HFF-Myc (cell line): ENCODE measurements at regions not wholly inside any gene's neighbourhood (a gene's known extent, or its start where the extent isn't known, plus 50 kb on each side); places are given as distances from the start of the nearest gene placed in this dataset.

Experiments
- DNase-seq: peaks from one replicate; pipeline ENCODE4 v3.0.0-alpha.2; 2011; ENCODE audit warnings: low read depth; ENCODE audit errors: extremely low read depth
- H3K4me3 ChIP-seq: replicated peaks from 2 replicates; pipeline ENCODE4 v1.5.1; 2011; ENCODE audit warnings: low read depth, mild to moderate bottlenecking, control low read depth, low read length
- CTCF ChIP-seq: IDR thresholded peaks from 2 replicates; pipeline ENCODE4 v1.5.1; 2012; ENCODE audit warnings: mild to moderate bottlenecking, low read depth, low read length, control low read depth; ENCODE audit errors: missing control alignments

DNA sequence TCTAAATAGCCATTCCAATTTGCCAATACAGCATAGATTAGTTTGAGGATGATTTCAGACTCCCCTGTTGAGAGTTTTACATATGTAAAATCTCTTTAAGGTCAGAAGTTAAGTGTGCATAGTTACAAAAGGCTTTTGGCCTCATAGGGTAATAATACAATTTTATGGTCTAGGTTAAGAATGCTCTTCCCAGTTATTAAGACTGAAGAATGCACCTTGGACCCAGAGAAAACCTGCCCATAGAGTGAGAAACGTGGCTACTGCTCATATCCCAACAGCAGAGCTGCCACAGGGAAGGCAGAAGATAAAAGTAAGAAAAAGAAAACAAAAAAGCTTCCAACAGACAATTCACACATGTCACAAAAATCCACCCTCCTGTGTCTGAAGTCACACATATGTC is 255.9 kb downstream of the LMO4 start:
- H3K4me3 ChIP-seq, result no peak overlapping the region
- no peak for DNase-seq
- TF ChIP-seq CTCF, result no peak

DNA sequence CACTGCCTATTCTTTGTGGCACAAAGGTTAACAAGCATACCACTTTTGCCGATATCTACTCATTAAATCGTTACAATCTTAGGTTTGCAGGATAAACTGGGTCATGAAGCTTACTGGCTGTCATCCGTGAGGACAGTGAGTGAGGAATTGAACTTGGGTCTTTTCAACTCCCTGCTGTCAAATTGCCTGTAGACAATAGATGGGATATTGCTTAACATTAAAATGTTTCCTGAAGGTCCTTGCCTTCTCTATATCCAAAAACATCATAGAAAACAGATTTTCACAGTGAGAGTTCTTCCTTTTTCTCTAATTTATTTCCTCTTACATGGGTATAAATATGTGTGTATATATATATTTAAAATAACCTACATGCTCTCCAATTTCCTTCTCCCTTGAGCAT is 257.8 kb downstream of the LMO4 start:
- H3K4me3 ChIP-seq, result no peak overlapping the region
- no peak for DNase-seq
- TF ChIP-seq CTCF, result no peak

DNA sequence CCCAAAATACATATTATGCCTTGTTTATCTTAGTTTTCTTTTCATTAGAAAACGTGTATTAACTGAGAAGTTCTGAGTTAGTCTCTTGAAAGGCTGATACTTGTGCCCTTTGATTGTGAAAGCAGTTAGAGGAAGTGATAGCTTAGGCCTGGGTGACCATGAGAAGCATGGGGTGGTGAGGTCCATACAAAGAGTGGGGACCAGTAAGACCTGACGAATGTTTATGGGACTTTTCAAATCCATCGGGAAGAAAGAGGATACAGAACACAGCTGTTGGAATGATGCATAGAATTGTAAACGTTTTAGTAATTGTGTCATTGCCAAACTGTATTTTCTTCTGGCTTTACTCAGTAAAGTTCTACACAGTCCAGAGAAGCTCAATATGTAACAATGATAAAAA is 259.8 kb downstream of the LMO4 start:
- H3K4me3 ChIP-seq, result no peak overlapping the region
- TF ChIP-seq CTCF, result no peak
- no peak for DNase-seq

- DNase-seq, result no peak
These were observed 262.8 kb downstream of the LMO4 start for GRCh38 chr1:87591492-87591891.

GRCh38 chr1:87592156-87592555 is 263.5 kb downstream of the LMO4 start:
- no peak for DNase-seq
- H3K4me3 ChIP-seq, result no peak overlapping the region
- no peak for TF ChIP-seq CTCF

More at GRCh38 chr1:87591492-87591891, 262.8 kb downstream of the LMO4 start:
- TF ChIP-seq CTCF, result no peak
- H3K4me3 ChIP-seq, result no peak overlapping the region

GRCh38 chr1:87594736-87595383 is 266.2 kb downstream of the LMO4 start:
- no peak for TF ChIP-seq CTCF
- no peak overlapping the region for H3K4me3 ChIP-seq
- no peak for DNase-seq

GRCh38 chr1:87595384-87595781 is 266.7 kb downstream of the LMO4 start:
- no peak overlapping the region for H3K4me3 ChIP-seq
- DNase-seq, result no peak
- TF ChIP-seq CTCF, result no peak
